Upper lobe of right lung (tissue), 1 donor: ENCODE measurements at regions not wholly inside any gene's neighbourhood (a gene's known extent, or its start where the extent isn't known, plus 50 kb on each side); places are given as distances from the start of the nearest gene placed in this dataset.

Experiments used
- ATAC-seq: fragments of 200-7000 bp; cut with Tn5 transposase; one replicate; pipeline ENCODE4 v1.9.1; 2020; ENCODE audit warnings: mild to moderate bottlenecking, moderate library complexity
- DNase-seq: peaks from one replicate; pipeline ENCODE4 v3.0.0-alpha.2; 2020
- H3K27ac ChIP-seq: fragments of 200-600 bp; one replicate; pipeline ENCODE4 v1.8.0; 2022
- H3K27me3 ChIP-seq: fragments of 200-600 bp; one replicate; pipeline ENCODE4 v1.8.0; 2022; ENCODE audit warnings: mild to moderate bottlenecking
- H3K36me3 ChIP-seq: fragments of 200-600 bp; one replicate; pipeline ENCODE4 v1.8.0; 2022
- H3K4me1 ChIP-seq: fragments of 200-600 bp; one replicate; pipeline ENCODE4 v1.8.0; 2022
- H3K4me3 ChIP-seq: fragments of 200-600 bp; one replicate; pipeline ENCODE4 v1.8.0; 2022; ENCODE audit warnings: mild to moderate bottlenecking
- H3K9me3 ChIP-seq: fragments of 200-600 bp; one replicate; pipeline ENCODE4 v1.8.0; 2022
- intact Hi-C: fragments of 100-400 bp; cut with DNase I; formaldehyde crosslinking; loops from one replicate; pipeline ENCODE4 v1.11.0; 2022
- TF ChIP-seq, protein P1 (sequence below): fragments of 200-600 bp; IDR thresholded peaks from one replicate; pipeline ENCODE4 v1.8.0; 2022; ENCODE audit warnings: antibody characterized with exemption
- donor health status: DM: no; HTN: yes; CAD: no; lungs with severe emphysema.

DNA sequence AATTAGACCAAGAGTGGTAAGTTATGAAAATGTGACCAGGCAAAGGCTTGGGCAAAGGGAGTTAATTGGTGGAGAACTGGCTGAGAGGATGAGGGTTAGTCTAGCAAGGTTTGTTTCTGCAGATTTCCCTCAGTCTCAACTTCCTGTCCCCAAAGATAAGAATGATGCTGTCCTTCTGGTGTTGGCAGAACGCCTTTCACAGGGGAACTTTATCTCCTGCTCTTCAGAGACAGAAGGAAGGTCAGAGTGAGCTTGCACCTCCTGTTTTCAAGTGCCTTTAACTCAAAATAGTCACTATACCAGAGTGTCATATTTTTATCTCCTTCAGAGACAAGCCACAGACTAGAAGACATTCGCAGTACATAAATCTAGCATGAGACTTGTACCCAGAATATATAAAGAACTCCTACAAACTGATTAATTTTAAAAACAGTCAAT lies 95.7 kb downstream of the TEX51 start:
- Histone ChIP-seq H3K4me3 (no peak overlapping the region), H3K27ac (no peak overlapping the region), H3K9me3 (no peaks in the 10 kb centered on the region), H3K4me1 (no peaks in the 10 kb centered on the region), H3K27me3 (no peaks in the 10 kb centered on the region), H3K36me3 (no peaks in the 10 kb centered on the region)
- TF ChIP-seq, protein P1, sequence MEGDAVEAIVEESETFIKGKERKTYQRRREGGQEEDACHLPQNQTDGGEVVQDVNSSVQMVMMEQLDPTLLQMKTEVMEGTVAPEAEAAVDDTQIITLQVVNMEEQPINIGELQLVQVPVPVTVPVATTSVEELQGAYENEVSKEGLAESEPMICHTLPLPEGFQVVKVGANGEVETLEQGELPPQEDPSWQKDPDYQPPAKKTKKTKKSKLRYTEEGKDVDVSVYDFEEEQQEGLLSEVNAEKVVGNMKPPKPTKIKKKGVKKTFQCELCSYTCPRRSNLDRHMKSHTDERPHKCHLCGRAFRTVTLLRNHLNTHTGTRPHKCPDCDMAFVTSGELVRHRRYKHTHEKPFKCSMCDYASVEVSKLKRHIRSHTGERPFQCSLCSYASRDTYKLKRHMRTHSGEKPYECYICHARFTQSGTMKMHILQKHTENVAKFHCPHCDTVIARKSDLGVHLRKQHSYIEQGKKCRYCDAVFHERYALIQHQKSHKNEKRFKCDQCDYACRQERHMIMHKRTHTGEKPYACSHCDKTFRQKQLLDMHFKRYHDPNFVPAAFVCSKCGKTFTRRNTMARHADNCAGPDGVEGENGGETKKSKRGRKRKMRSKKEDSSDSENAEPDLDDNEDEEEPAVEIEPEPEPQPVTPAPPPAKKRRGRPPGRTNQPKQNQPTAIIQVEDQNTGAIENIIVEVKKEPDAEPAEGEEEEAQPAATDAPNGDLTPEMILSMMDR: no peak
- intact Hi-C loops: no loop called here
- ATAC-seq (no peak), DNase-seq (no peak)

- H3K4me3 ChIP-seq: no peak overlapping the region
- no peaks in the 10 kb centered on the region for H3K27me3 ChIP-seq
- no peak for DNase-seq
- H3K4me1 ChIP-seq: no peaks in the 10 kb centered on the region
- intact Hi-C loops: no loop called here
- no peak overlapping the region for H3K27ac ChIP-seq
- H3K9me3 ChIP-seq: no peaks in the 10 kb centered on the region
- ATAC-seq: no peak
- TF ChIP-seq, protein P1: no peak
- H3K36me3 ChIP-seq: no peaks in the 10 kb centered on the region
Observed at GRCh38 chr2:126995621-126996377, 97.1 kb downstream of the TEX51 start.

GRCh38 chr2:126996378-126996699 lies 97.6 kb downstream of the TEX51 start:
- TF ChIP-seq, protein P1: no peak
- H3K27me3 ChIP-seq: no peaks in the 10 kb centered on the region
- no peaks in the 10 kb centered on the region for H3K36me3 ChIP-seq
- no peak overlapping the region for H3K4me3 ChIP-seq
- DNase-seq (no peak), ATAC-seq (no peak)
- no peak overlapping the region for H3K27ac ChIP-seq
- H3K9me3 ChIP-seq: no peaks in the 10 kb centered on the region
- no peaks in the 10 kb centered on the region for H3K4me1 ChIP-seq
- intact Hi-C loops: no loop called here
